Smooth muscle cell (in vitro differentiated cells): ENCODE measurements at regions not wholly inside any gene's neighbourhood (a gene's known extent, or its start where the extent isn't known, plus 50 kb on each side); places are given as distances from the start of the nearest gene placed in this dataset.
"Not testable (repeated sequence)": the region's sequence is repeated elsewhere in the genome, so short reads cannot be mapped to it uniquely, and the experiment has no call there.

ENCODE experiments used
- DNase-seq: peaks from one replicate; lab custom pipeline; 2025; ENCODE audit not compliant: unreplicated experiment; lab: John Stamatoyannopoulos, UW
- H2AFZ ChIP-seq: fragments of 200-600 bp; sonication (generic); 2 replicates; pipeline ENCODE4 v1.6.0; 2016; ENCODE audit warnings: antibody characterized with exemption, low read depth, mild to moderate bottlenecking
- H3F3A ChIP-seq: fragments of 200-600 bp; sonication (generic); 2 replicates; pipeline ENCODE4 v1.6.0; 2017; ENCODE audit warnings: antibody characterized with exemption, low read depth
- H3K27ac ChIP-seq: fragments of 200-600 bp; sonication (generic); 2 replicates; pipeline ENCODE4 v1.5.1; 2016; ENCODE audit warnings: low read depth, mild to moderate bottlenecking
- H3K27me3 ChIP-seq: fragments of 200-600 bp; sonication (generic); 2 replicates; pipeline ENCODE4 v1.6.1; 2016; ENCODE audit warnings: low read depth, mild to moderate bottlenecking
- H3K36me3 ChIP-seq: fragments of 200-600 bp; sonication (generic); 2 replicates; pipeline ENCODE4 v1.5.1; 2016; ENCODE audit warnings: low read depth
- H3K4me1 ChIP-seq: fragments of 200-600 bp; sonication (generic); 2 replicates; pipeline ENCODE4 v1.5.1; 2016; ENCODE audit warnings: low read depth
- H3K4me2 ChIP-seq: fragments of 200-600 bp; sonication (generic); 2 replicates; pipeline ENCODE4 v1.6.0; 2016; ENCODE audit warnings: mild to moderate bottlenecking
- H3K4me3 ChIP-seq: fragments of 200-600 bp; sonication (generic); 2 replicates; pipeline ENCODE4 v1.5.1; 2016; ENCODE audit warnings: mild to moderate bottlenecking
- H3K79me2 ChIP-seq: fragments of 200-600 bp; sonication (generic); 2 replicates; pipeline ENCODE4 v1.6.0; 2016; ENCODE audit warnings: low read depth, mild to moderate bottlenecking
- H3K9ac ChIP-seq: fragments of 200-600 bp; sonication (generic); 2 replicates; pipeline ENCODE4 v1.6.0; 2016; ENCODE audit warnings: low read depth
- H3K9me3 ChIP-seq: fragments of 200-600 bp; sonication (generic); replicated peaks from 2 replicates; pipeline ENCODE4 v1.5.1; 2016; ENCODE audit warnings: low read depth
- H4K20me1 ChIP-seq: fragments of 200-600 bp; sonication (generic); 2 replicates; pipeline ENCODE4 v1.6.0; 2016; ENCODE audit warnings: low read depth
- WGBS: methylation state at CpG from one replicate; pipeline ENCODE4 v1.1.7; 2016; ENCODE audit warnings: low lambda C conversion rate; 5-methylcytosine and 5-hydroxymethylcytosine counted together
- TF ChIP-seq, protein P1 (sequence below): fragments of 200-600 bp; sonication (generic); IDR thresholded peaks from 2 replicates; pipeline ENCODE4 v1.5.1; 2017; ENCODE audit warnings: borderline replicate concordance, mild to moderate bottlenecking, antibody characterized with exemption; ENCODE audit not compliant: insufficient read depth, poor library complexity, severe bottlenecking

- Histone ChIP-seq H3K4me2 (no peak overlapping the region), H3K9ac (no peak overlapping the region), H2AFZ (no peak overlapping the region), H3K79me2 (no peaks in the 10 kb centered on the region), H3F3A (no peaks in the 10 kb centered on the region), H3K4me3 (no peak overlapping the region), H3K27me3 (no peaks in the 10 kb centered on the region), H4K20me1 (no peaks in the 10 kb centered on the region), H3K36me3 (no peaks in the 10 kb centered on the region), H3K27ac (no peak overlapping the region), H3K9me3 (no peaks in the 10 kb centered on the region), H3K4me1 (no peaks in the 10 kb centered on the region)
- WGBS, result 89% methylated on average over 2 of the region's 2 CpGs
- TF ChIP-seq, protein P1, sequence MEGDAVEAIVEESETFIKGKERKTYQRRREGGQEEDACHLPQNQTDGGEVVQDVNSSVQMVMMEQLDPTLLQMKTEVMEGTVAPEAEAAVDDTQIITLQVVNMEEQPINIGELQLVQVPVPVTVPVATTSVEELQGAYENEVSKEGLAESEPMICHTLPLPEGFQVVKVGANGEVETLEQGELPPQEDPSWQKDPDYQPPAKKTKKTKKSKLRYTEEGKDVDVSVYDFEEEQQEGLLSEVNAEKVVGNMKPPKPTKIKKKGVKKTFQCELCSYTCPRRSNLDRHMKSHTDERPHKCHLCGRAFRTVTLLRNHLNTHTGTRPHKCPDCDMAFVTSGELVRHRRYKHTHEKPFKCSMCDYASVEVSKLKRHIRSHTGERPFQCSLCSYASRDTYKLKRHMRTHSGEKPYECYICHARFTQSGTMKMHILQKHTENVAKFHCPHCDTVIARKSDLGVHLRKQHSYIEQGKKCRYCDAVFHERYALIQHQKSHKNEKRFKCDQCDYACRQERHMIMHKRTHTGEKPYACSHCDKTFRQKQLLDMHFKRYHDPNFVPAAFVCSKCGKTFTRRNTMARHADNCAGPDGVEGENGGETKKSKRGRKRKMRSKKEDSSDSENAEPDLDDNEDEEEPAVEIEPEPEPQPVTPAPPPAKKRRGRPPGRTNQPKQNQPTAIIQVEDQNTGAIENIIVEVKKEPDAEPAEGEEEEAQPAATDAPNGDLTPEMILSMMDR, result no peak
- no peak for DNase-seq
These were observed 694.5 kb upstream of the SLIT2 start for GRCh38 chr4:19557161-19557560.

GRCh38 chr4:19556276-19556675 lies 695.4 kb upstream of the SLIT2 start:
- not testable (repeated sequence) for H3K9me3 ChIP-seq, H3K4me1 ChIP-seq, H3K79me2 ChIP-seq, H3K36me3 ChIP-seq, H3K4me2 ChIP-seq, H3K27ac ChIP-seq, H3K27me3 ChIP-seq, DNase-seq, H3F3A ChIP-seq, H3K9ac ChIP-seq, H4K20me1 ChIP-seq, H2AFZ ChIP-seq, H3K4me3 ChIP-seq
- WGBS, result 95% methylated on average over 10 of the region's 10 CpGs

DNA sequence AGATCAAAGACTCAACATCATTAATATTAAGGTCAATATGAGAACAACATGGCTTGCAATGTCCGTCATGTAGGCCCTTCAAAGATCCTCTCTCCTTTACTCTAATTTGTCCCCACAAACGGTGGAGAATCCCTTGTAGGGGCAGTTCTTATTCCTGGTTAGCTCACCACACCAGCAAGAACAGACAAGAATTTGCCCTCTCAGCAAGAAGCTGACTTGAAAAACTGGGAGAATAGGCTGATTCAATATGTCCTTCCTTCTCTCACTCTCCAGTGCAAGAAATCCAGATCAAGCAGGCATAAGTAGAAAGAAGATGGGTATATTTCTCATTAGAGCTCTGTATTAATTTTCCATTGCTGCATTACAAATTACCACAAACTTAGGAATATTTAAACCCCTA lies 704.2 kb upstream of the SLIT2 start:
- H3K4me2 ChIP-seq, result no peak overlapping the region
- WGBS, result 78% methylated on average over 2 of the region's 2 CpGs
- TF ChIP-seq, protein P1, result no peak
- no peaks in the 10 kb centered on the region for H3K79me2 ChIP-seq
- H3K9ac ChIP-seq, result no peak overlapping the region
- H3K27ac ChIP-seq, result no peak overlapping the region
- no peaks in the 10 kb centered on the region for H3K9me3 ChIP-seq
- no peaks in the 10 kb centered on the region for H3F3A ChIP-seq
- DNase-seq, result no peak
- no peaks in the 10 kb centered on the region for H3K27me3 ChIP-seq
- H3K4me3 ChIP-seq, result no peak overlapping the region
- no peaks in the 10 kb centered on the region for H4K20me1 ChIP-seq
- H3K4me1 ChIP-seq, result no peaks in the 10 kb centered on the region
- no peak overlapping the region for H2AFZ ChIP-seq
- H3K36me3 ChIP-seq, result no peaks in the 10 kb centered on the region

- Histone ChIP-seq H2AFZ (no peak overlapping the region), H3K27ac (no peak overlapping the region), H3K4me3 (no peak overlapping the region), H3K36me3 (no peaks in the 10 kb centered on the region), H3K9ac (no peak overlapping the region), H3K4me2 (no peak overlapping the region), H3K9me3 (no peaks in the 10 kb centered on the region), H4K20me1 (no peaks in the 10 kb centered on the region), H3K4me1 (no peaks in the 10 kb centered on the region), H3K79me2 (no peaks in the 10 kb centered on the region), H3K27me3 (no peaks in the 10 kb centered on the region), H3F3A (no peaks in the 10 kb centered on the region)
- WGBS, result 74% methylated on average over 4 of the region's 4 CpGs
- TF ChIP-seq, protein P1, result no peak
- DNase-seq, result no peak
These were observed 707.1 kb upstream of the SLIT2 start for GRCh38 chr4:19544446-19545125.
